HL-60 (cell line): ENCODE measurements at regions not wholly inside any gene's neighbourhood (a gene's known extent, or its start where the extent isn't known, plus 50 kb on each side); places are given as distances from the start of the nearest gene placed in this dataset.

Experiments used
- CTCF ChIP-seq: IDR thresholded peaks from one replicate; pipeline ENCODE4 v1.5.1; 2011; ENCODE audit warnings: low read length, control low read depth, inconsistent platforms; ENCODE audit not compliant: insufficient read depth
- GABPA ChIP-seq: IDR thresholded peaks from 2 replicates; pipeline ENCODE4 v1.6.1; 2012; ENCODE audit warnings: low read depth
- POLR2AphosphoS5 ChIP-seq: IDR thresholded peaks from 2 replicates; pipeline ENCODE4 v1.6.1; 2012; ENCODE audit warnings: low read depth
- REST ChIP-seq: IDR thresholded peaks from 2 replicates; pipeline ENCODE4 v1.6.1; 2012; ENCODE audit warnings: low read depth; ENCODE audit not compliant: insufficient replicate concordance

- no peak for TF ChIP-seq CTCF
- TF ChIP-seq REST: no peak
- TF ChIP-seq POLR2AphosphoS5: no peak
- TF ChIP-seq GABPA: no peak
Measured at GRCh38 chr5:162990063-162990462, 447.3 kb upstream of the CCNG1 start.
